ENCODE measurements at regions not wholly inside any gene's neighbourhood (a gene's known extent, or its start where the extent isn't known, plus 50 kb on each side); places are given as distances from the start of the nearest gene placed in this dataset.
"Not testable (repeated sequence)": the region's sequence is repeated elsewhere in the genome, so short reads cannot be mapped to it uniquely, and the experiment has no call there.

GRCh38 chr7:9082203-9082602 lies 648.8 kb downstream of the NXPH1 start:
- DNase-seq = no peak

DNA sequence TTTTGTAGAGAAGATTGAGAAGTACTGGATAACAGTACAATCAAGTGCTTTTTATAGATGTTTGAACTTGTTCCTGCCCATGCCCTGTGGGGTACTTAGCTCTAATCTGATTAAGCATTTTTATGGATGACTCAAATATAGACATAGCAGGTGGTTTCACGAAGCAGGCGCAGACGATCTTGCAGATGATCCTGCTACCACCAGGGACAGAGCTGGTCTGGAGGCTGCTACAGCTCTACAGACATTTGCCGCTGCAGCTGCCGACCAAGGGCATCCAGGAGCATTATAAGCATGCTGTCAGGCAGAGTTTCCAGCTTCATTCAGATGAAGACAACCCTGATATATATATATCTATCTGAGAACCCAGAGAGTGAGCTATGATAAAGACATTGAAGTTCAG lies 650.4 kb downstream of the NXPH1 start:
- DNase-seq = no peak

DNA sequence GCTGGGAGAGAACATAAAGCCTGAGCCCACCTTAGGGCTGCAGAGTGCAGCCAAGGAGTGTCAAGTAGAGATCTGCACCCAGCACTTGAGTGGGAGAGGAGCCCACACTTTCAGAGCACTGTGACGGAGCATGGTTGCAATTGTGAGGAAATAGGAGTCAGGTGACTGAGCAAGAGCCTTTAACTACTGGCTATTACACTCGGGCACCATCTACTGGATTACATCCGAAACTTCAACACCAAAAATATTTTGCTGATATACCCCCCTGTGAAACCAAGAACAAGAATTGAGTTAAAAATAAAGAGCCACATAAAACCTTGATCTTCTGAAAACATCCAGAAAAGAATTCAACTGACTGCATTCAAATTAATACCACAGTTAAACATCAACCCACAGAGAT lies 657.9 kb downstream of the NXPH1 start:
- no peak for DNase-seq

- no peak for DNase-seq
Observed at GRCh38 chr7:9097565-9098060, 664.2 kb downstream of the NXPH1 start.

- no peak for DNase-seq
Observed at GRCh38 chr7:9100289-9100688, 666.9 kb downstream of the NXPH1 start.

- no peak for DNase-seq
Observed at GRCh38 chr7:9102846-9103245, 669.4 kb downstream of the NXPH1 start.

- no peak for DNase-seq
Observed at GRCh38 chr7:9106747-9107146, 673.3 kb downstream of the NXPH1 start.

DNA sequence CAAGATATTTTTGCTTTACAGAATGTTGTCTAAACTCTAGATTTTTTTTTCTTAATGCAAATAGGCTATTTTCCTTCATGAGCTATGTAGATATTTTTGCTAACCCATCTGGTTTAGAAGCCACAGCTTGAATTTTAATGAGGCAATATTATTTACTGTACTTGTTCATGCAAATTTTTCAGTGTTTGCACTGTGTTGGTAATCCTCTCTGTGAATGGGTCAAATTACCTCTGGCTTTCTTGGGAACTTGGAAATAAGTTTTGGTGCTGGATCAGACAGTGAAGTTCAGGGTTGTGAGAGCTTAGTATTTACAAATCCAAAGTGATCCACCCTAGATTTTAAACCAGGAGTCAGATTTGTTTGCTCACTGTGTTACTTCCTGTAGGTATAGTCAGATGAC lies 686.9 kb downstream of the NXPH1 start:
- DNase-seq = no peak

DNA sequence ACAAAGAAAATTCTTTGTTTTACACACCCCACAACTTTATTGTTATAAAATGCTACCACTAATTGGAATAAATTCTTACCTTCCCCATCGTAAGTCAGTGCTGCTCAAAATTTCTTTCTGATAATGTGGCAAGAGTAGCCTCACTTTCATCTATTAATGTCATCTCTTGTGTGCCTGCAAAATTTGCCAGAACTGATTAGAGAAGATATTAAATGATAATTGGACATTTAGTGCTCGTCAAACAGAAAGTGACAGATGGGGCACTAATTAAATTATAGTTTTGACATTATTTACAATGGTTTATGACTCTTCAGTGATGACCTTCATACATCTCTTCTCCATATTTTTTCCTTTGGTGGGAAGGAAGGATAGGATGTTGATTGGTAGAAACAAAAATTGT lies 690.9 kb downstream of the NXPH1 start:
- no peak for DNase-seq

GRCh38 chr7:9125246-9125645 lies 691.8 kb downstream of the NXPH1 start:
- DNase-seq = no peak

- DNase-seq = no peak
Observed at GRCh38 chr7:9127901-9128300, 694.5 kb downstream of the NXPH1 start.

DNA sequence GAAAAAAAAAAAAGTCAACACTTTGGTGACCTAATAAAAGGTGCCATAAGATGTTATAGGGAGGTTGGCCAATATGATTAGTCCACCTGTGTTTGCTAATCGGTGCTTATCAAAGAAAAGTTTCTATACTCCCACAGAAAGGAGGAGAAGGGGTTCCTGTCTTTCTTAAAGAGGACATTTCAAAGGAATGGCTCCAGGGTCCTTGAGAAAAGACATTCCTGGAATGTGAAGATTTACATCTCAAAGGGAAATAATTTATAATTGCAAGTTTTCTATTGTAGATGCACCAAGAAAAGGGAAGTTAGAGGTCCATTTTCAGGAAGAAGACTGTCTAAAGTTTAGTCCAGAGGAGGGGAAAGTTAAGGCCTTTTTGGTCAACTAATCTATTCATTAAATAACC lies 715.3 kb downstream of the NXPH1 start:
- DNase-seq = no peak

- DNase-seq = no peak
Observed at GRCh38 chr7:9149499-9150082, 716.2 kb downstream of the NXPH1 start.

GRCh38 chr7:9163691-9164090 lies 730.3 kb downstream of the NXPH1 start:
- DNase-seq = not testable (repeated sequence)

DNA sequence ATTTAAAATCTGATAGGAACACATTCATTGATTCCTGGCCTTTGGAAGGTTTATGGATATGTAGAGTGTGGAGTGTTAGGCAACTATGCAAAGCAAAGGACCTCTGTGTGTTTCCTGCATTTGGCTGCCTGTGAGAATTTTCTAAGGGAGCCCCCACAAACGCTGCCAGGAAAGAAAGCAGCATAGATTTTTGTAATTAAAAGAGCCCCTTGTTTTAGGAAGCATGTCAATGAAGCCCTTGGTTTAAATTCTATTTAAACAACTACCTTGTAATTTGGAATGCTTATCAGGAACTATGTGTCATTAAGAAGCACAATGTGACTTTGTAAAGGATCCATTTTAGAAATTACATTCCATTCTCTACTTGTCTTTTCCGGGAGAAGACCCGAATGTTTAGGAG lies 742.5 kb downstream of the NXPH1 start:
- DNase-seq = no peak

GRCh38 chr7:9181356-9181755 lies 747.9 kb downstream of the NXPH1 start:
- DNase-seq = no peak

DNA sequence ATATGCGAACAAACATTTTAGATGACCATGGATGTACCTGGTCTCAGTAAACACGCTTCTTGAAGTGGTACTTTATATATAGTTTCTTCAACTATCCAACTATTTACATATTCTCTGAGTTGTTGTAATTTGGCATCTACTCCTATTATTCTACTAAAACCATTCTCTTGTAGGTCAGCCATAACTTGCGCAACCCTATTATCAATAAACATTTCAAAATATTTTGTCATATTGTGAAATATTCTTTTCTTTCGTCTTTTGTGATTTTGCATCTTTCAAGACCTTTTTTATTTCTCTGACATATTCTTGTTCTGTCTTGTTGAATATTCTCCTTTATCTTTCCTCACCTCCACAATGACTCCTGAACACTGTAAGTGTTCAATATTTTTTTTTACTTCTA lies 753.3 kb downstream of the NXPH1 start:
- no peak for DNase-seq

DNA sequence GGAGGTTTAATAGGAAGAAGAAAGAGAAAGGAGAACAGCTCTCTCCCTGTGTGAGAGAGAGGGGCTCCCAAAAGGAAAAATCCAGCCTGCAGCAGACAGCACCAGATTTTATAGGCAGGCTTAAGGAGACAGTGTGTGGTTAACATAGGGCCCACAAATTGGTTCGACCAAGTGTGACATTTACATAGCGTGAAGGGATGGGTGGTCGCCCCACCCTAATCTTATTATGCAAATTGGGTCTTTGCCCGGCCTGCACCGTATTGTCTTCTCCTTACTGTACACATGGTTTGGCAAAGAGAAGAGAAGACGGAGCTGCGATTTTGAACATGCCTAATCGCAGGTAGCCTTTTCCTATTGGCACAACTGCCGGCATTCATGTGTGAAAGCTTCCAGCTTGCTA lies 756.3 kb downstream of the NXPH1 start:
- no peak for DNase-seq

DNA sequence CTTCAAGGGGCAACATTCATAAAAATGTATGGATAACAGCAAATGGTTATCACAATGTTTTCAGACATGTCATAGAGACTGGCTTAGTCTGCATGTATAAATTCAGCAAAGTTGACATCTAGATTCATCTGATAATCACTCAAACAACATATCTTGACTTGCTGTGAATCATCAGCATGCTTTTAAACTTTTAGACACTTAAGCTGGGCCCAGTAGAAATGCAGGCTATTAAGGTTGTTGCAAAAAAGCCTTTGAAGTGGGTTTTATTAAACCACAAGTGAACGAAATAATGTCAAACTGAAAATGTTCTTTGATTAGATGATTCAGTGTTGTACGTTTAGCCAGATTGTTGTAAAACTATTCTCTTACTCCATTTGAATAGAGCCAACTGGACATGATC lies 759.6 kb downstream of the NXPH1 start:
- DNase-seq = no peak

DNA sequence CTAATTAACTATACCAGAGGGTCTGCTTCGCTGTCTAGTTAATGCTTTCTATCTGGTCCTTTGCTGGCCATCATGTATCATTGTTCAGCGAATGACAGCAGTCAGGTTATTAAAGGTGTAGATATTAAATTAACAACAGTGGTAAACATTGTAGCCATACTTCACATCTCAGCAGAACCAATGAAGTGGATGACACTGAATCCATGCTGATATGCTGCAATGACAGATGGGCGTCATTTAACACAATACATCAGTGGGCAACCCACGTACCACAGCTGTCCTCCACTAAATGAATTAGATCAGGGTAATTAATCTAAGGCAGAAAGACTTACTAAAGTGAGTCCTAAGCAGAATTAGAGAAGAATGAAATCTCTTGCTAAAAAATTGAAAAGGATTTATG lies 767.2 kb downstream of the NXPH1 start:
- no peak for DNase-seq

DNA sequence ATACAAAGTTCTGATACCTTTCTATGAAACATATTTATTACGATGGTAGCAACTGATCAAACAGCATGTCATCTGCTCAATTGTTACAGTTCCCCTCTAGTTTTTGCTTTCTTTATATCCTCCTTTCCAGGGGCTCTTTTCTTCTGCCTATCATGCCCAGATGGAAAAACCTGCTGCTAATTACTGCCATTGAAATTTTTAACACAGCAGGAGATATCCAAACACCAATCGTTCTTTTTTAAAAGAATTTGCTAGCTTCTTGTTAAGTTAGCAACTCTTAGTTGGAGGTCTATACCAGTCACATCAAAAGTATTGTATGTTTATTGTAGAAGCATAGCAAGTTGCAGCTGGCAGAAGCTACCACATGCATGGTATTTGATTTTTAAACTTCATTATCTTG lies 768.5 kb downstream of the NXPH1 start:
- no peak for DNase-seq

- DNase-seq = no peak
Observed at GRCh38 chr7:9204571-9204970, 771.2 kb downstream of the NXPH1 start.

DNA sequence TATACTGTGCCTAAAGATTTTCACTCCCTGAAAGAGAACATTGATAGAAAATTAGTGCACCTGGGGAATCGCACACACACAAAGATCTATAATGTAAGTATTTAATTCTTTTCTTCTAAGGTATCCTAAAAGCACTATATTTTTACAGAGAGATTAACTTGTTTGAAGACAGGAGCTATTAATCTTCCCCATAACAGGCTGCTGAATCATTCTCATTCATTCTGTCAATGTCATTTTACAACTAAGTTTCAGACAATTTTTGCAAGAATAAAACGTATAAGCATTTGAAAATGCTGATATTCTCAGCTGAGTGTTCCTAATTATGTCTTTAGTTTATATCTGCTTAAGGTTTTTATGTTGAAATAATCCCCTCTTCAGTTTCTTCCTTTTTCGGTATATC lies 776.7 kb downstream of the NXPH1 start:
- DNase-seq = no peak

DNA sequence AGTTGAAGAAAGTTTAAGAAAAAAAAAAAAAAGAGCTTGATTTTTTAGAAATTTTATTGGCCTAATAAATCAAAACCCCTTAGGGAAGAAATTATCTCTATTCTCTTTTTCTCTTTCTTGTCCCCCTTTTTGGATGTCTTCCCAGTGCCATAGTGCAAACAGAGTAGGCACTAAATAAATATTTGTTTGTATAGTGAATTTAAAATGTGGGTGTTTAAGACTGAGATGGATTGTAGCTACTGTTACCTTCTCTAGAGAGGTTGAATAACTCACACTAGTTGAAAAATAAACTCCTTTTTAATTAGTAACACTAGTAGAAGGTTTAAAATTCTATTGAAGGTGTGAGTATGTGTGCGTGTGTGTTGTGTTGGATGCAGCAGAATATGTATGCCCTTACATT lies 783.8 kb downstream of the NXPH1 start:
- DNase-seq = no peak

GRCh38 chr7:9226500-9226899 lies 793.1 kb downstream of the NXPH1 start:
- DNase-seq = no peak

DNA sequence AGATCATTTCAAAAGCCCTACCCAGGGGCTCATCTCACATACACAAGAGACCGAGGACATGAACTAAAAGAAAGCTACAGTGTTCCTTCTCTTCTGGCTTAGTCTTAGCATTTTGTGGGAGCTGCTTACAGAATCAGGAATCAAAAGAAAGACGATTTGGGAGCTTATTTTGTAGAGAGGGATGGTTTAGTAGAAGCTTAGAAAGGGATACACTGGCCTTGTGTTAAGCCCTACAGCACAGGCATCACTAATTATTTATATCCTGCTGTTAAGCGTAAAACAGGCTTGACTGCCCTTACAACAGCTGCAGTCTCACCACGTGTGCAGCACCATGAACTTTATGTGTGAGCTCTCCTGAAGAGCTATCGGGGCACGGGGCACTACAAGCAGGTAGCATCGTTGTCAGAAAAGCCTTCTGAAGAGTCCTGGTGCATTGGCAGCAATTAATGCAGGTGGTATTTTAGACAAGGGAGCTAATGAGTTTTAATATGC lies 798.3 kb downstream of the NXPH1 start:
- no peak for DNase-seq
